HEK293 (cell line): ENCODE measurements at regions not wholly inside any gene's neighbourhood (a gene's known extent, or its start where the extent isn't known, plus 50 kb on each side); places are given as distances from the start of the nearest gene placed in this dataset.

Experiments used
- CTCF ChIA-PET: fragments of 350-600 bp; formaldehyde crosslinking; extraction: SDS; loops from one replicate; lab custom pipeline; 2021; ENCODE audit warnings: antibody characterized with exemption; lab: Yijun Ruan, JAX
- POLR2A ChIA-PET: fragments of 300-600 bp; formaldehyde crosslinking; extraction: SDS; loops from one replicate; lab custom pipeline; 2020; ENCODE audit warnings: antibody characterized with exemption, inconsistent platforms; lab: Yijun Ruan, JAX
- H3K27ac ChIP-seq: fragments of 200-500 bp; sonication (Bioruptor generic); 2 replicates; pipeline ENCODE4 v1.5.1; 2014; ENCODE audit warnings: low read depth, low read length, control low read depth, inconsistent platforms; ENCODE audit errors: extremely low read depth
- H3K36me3 ChIP-seq, 2 experiments: fragments of 200-500 bp in 1 of 2; sonication (Bioruptor generic) in 1 of 2; 1 replicate in 1 of 2; 2 replicates in 1 of 2; pipeline ENCODE4 v1.5.1; 2014 to 2017; ENCODE audit warnings: inconsistent platforms in 2 of 2, low read length in 2 of 2; ENCODE audit not compliant: control insufficient read depth in 2 of 2, insufficient read depth in 1 of 2
- H3K4me1 ChIP-seq: fragments of 200-500 bp; sonication (Bioruptor generic); 2 replicates; pipeline ENCODE4 v1.5.1; 2014; ENCODE audit warnings: mild to moderate bottlenecking, low read length, inconsistent platforms; ENCODE audit not compliant: control insufficient read depth, insufficient read depth
- H3K4me3 ChIP-seq: 2 replicates; pipeline ENCODE4 v1.5.1; 2011; ENCODE audit warnings: low read depth, mild to moderate bottlenecking, control low read depth, low read length, moderate library complexity
- H3K9me3 ChIP-seq: fragments of 200-500 bp; sonication (Bioruptor generic); 2 replicates; pipeline ENCODE4 v1.5.1; 2014; ENCODE audit warnings: low read depth, low read length, inconsistent platforms; ENCODE audit not compliant: control insufficient read depth, insufficient read depth
- BCL6B ChIP-seq: fragments of 450-650 bp; formaldehyde crosslinking; IDR thresholded peaks from 2 replicates; pipeline ENCODE4 v1.5.1; 2017; ENCODE audit warnings: missing biosample characterization, missing genetic modification characterization
- GLI2 ChIP-seq: fragments of 450-650 bp; formaldehyde crosslinking; IDR thresholded peaks from 2 replicates; pipeline ENCODE4; 2017; ENCODE audit warnings: missing biosample characterization, missing genetic modification characterization, low read depth, borderline replicate concordance
- INSM2 ChIP-seq: fragments of 450-650 bp; formaldehyde crosslinking; IDR thresholded peaks from 2 replicates; pipeline ENCODE4 v1.5.1; 2016; ENCODE audit warnings: missing biosample characterization, missing genetic modification characterization
- KLF10 ChIP-seq: fragments of 450-650 bp; IDR thresholded peaks from 2 replicates; pipeline ENCODE4 v1.5.1; 2018; ENCODE audit warnings: missing biosample characterization, mild to moderate bottlenecking, missing genetic modification characterization
- KLF7 ChIP-seq: fragments of 450-650 bp; formaldehyde crosslinking; IDR thresholded peaks from 2 replicates; pipeline ENCODE4 v1.5.1; 2016; ENCODE audit warnings: missing biosample characterization, missing genetic modification characterization, borderline replicate concordance
- PRDM6 ChIP-seq: fragments of 450-650 bp; formaldehyde crosslinking; IDR thresholded peaks from 2 replicates; pipeline ENCODE4 v1.5.1; 2017; ENCODE audit warnings: missing biosample characterization, missing genetic modification characterization
- SP7 ChIP-seq: fragments of 450-650 bp; formaldehyde crosslinking; IDR thresholded peaks from 2 replicates; pipeline ENCODE4 v1.5.1; 2016; ENCODE audit warnings: missing biosample characterization, missing genetic modification characterization
- ZEB2 ChIP-seq: fragments of 450-650 bp; formaldehyde crosslinking; IDR thresholded peaks from 2 replicates; pipeline ENCODE4 v1.5.1; 2016; ENCODE audit warnings: missing biosample characterization, missing genetic modification characterization
- ZNF155 ChIP-seq: fragments of 450-650 bp; formaldehyde crosslinking; IDR thresholded peaks from 2 replicates; pipeline ENCODE4 v1.5.1; 2016; ENCODE audit warnings: missing biosample characterization, missing genetic modification characterization
- ZNF2 ChIP-seq: fragments of 450-650 bp; formaldehyde crosslinking; IDR thresholded peaks from 2 replicates; pipeline ENCODE4 v1.5.1; 2016; ENCODE audit warnings: missing biosample characterization, missing genetic modification characterization
- ZNF239 ChIP-seq: fragments of 450-650 bp; formaldehyde crosslinking; IDR thresholded peaks from 2 replicates; pipeline ENCODE4 v1.5.1; 2016; ENCODE audit warnings: missing biosample characterization, missing genetic modification characterization
- ZNF510 ChIP-seq: fragments of 450-650 bp; formaldehyde crosslinking; IDR thresholded peaks from 2 replicates; pipeline ENCODE4 v1.5.1; 2018; ENCODE audit warnings: mild to moderate bottlenecking, missing genetic modification characterization, missing biosample characterization; ENCODE audit not compliant: insufficient replicate concordance
- ZSCAN4 ChIP-seq: fragments of 450-650 bp; formaldehyde crosslinking; IDR thresholded peaks from 2 replicates; pipeline ENCODE4 v1.5.1; 2017; ENCODE audit warnings: missing biosample characterization, missing genetic modification characterization
- TF ChIP-seq, protein P1 (sequence below): fragments of 450-650 bp; formaldehyde crosslinking; IDR thresholded peaks from 2 replicates; pipeline ENCODE4 v1.5.1; 2016; ENCODE audit warnings: missing biosample characterization, missing genetic modification characterization
- TF ChIP-seq, protein P2 (sequence below): fragments of 450-650 bp; formaldehyde crosslinking; IDR thresholded peaks from 2 replicates; pipeline ENCODE4 v1.5.1; 2016; ENCODE audit warnings: missing biosample characterization, missing genetic modification characterization
- TF ChIP-seq, protein P3 (sequence below): fragments of 450-650 bp; formaldehyde crosslinking; IDR thresholded peaks from 2 replicates; pipeline ENCODE4 v1.5.1; 2016; ENCODE audit warnings: missing biosample characterization, missing genetic modification characterization

- POLR2A ChIA-PET: no interaction called here
- TF ChIP-seq, protein P1, sequence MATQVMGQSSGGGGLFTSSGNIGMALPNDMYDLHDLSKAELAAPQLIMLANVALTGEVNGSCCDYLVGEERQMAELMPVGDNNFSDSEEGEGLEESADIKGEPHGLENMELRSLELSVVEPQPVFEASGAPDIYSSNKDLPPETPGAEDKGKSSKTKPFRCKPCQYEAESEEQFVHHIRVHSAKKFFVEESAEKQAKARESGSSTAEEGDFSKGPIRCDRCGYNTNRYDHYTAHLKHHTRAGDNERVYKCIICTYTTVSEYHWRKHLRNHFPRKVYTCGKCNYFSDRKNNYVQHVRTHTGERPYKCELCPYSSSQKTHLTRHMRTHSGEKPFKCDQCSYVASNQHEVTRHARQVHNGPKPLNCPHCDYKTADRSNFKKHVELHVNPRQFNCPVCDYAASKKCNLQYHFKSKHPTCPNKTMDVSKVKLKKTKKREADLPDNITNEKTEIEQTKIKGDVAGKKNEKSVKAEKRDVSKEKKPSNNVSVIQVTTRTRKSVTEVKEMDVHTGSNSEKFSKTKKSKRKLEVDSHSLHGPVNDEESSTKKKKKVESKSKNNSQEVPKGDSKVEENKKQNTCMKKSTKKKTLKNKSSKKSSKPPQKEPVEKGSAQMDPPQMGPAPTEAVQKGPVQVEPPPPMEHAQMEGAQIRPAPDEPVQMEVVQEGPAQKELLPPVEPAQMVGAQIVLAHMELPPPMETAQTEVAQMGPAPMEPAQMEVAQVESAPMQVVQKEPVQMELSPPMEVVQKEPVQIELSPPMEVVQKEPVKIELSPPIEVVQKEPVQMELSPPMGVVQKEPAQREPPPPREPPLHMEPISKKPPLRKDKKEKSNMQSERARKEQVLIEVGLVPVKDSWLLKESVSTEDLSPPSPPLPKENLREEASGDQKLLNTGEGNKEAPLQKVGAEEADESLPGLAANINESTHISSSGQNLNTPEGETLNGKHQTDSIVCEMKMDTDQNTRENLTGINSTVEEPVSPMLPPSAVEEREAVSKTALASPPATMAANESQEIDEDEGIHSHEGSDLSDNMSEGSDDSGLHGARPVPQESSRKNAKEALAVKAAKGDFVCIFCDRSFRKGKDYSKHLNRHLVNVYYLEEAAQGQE (tag by site-specific recombination): peak; percentile 88
- no peak for TF ChIP-seq PRDM6 (tag by site-specific recombination)
- TF ChIP-seq, all 188 proteins: peak for 1
- no peaks in the 10 kb centered on the region for H3K4me1 ChIP-seq
- CTCF ChIA-PET: no interaction called here
- H3K27ac ChIP-seq: no peak overlapping the region
- H3K9me3 ChIP-seq: no peaks in the 10 kb centered on the region
- H3K4me3 ChIP-seq: no peak overlapping the region
- no peaks in the 10 kb centered on the region for H3K36me3 ChIP-seq
Measured at GRCh38 chr1:38680801-38681510, 178.6 kb downstream of the RRAGC start.

- H3K4me1 ChIP-seq: no peaks in the 10 kb centered on the region
- H3K36me3 ChIP-seq: no peaks in the 10 kb centered on the region
- H3K27ac ChIP-seq: no peak overlapping the region
- TF ChIP-seq KLF10 (tag by site-specific recombination): no peak
- no peak for TF ChIP-seq SP7 (tag by site-specific recombination)
- TF ChIP-seq ZSCAN4 (tag by site-specific recombination): no peak
- TF ChIP-seq ZNF2: no peak
- TF ChIP-seq, all 188 proteins: peak for 0
- Histone ChIP-seq H3K4me3 (no peak overlapping the region), H3K9me3 (no peaks in the 10 kb centered on the region)
- ChIA-PET CTCF (interaction anchor here (0.7 kb wide), 1 partner anchor 972 kb away, joined by 3 read pairs; no protein-coding TSS in a partner anchor), POLR2A (no interaction called here)
Measured at GRCh38 chr1:38677756-38678155, 181.8 kb downstream of the RRAGC start.

DNA sequence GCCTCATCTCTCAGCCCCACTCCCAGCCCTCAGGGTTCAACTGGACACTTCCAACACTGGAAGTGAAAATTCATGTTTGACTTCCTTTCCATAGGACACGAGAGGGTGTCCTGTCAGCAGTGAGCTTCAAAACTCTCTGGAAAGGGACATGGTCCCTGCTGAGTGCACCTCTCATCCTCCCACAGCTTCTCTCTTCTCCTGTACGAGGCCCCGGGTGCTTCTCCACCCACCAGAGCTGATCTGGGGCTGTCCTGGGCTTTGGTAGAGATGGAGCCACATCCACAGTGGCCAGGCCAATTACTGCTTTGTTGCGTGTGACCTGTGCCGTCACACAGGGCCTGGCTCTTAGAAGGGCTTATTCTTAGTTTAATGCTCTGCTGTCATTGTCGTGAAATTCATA lies 182.3 kb downstream of the RRAGC start:
- H3K4me3 ChIP-seq: no peak overlapping the region
- no peak overlapping the region for H3K27ac ChIP-seq
- H3K4me1 ChIP-seq: no peaks in the 10 kb centered on the region
- H3K36me3 ChIP-seq: no peaks in the 10 kb centered on the region
- no peaks in the 10 kb centered on the region for H3K9me3 ChIP-seq
- CTCF ChIA-PET: no interaction called here
- POLR2A ChIA-PET: no interaction called here
- no peak for TF ChIP-seq ZNF155 (tag by site-specific recombination)
- no peak for TF ChIP-seq GLI2 (tag by site-specific recombination)
- no peak for TF ChIP-seq KLF7 (tag by site-specific recombination)
- TF ChIP-seq ZNF510 (tag by site-specific recombination): no peak
- TF ChIP-seq ZNF239 (tag by site-specific recombination): no peak
- TF ChIP-seq ZEB2 (tag by site-specific recombination): no peak
- TF ChIP-seq, protein P2, sequence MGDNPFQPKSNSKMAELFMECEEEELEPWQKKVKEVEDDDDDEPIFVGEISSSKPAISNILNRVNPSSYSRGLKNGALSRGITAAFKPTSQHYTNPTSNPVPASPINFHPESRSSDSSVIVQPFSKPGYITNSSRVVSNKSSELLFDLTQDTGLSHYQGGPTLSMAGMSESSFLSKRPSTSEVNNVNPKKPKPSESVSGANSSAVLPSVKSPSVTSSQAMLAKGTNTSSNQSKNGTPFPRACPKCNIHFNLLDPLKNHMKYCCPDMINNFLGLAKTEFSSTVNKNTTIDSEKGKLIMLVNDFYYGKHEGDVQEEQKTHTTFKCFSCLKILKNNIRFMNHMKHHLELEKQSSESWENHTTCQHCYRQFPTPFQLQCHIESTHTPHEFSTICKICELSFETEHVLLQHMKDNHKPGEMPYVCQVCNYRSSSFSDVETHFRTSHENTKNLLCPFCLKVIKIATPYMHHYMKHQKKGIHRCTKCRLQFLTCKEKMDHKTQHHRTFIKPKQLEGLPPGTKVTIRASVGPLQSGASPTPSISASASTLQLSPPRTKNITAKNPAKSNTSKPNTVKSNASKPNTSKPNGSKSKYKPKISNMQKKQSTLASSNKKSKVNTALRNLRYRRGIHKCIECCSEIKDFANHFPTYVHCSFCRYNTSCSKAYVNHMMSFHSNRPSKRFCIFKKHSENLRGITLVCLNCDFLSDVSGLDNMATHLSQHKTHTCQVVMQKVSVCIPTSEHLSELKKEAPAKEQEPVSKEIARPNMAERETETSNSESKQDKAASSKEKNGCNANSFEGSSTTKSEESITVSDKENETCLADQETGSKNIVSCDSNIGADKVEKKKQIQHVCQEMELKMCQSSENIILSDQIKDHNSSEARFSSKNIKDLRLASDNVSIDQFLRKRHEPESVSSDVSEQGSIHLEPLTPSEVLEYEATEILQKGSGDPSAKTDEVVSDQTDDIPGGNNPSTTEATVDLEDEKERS (tag by site-specific recombination): no peak
- TF ChIP-seq, protein P3, sequence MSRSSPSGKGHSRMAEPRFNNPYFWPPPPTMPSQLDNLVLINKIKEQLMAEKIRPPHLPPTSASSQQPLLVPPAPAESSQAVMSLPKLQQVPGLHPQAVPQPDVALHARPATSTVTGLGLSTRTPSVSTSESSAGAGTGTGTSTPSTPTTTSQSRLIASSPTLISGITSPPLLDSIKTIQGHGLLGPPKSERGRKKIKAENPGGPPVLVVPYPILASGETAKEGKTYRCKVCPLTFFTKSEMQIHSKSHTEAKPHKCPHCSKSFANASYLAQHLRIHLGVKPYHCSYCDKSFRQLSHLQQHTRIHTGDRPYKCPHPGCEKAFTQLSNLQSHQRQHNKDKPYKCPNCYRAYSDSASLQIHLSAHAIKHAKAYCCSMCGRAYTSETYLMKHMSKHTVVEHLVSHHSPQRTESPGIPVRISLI: no peak
- no peak for TF ChIP-seq INSM2 (tag by site-specific recombination)
- TF ChIP-seq BCL6B: no peak
